Caco-2 (cell line): ENCODE measurements at regions not wholly inside any gene's neighbourhood (a gene's known extent, or its start where the extent isn't known, plus 50 kb on each side); places are given as distances from the start of the nearest gene placed in this dataset.

Experiments
- BruUV-seq: library from RNA; stranded (reverse); fragments of 400-500 nt; replicated peaks from 2 replicates; lab custom pipeline; 2021; lab: Mats Ljungman, UMichigan
- CTCF ChIA-PET: fragments of 300-600 bp; sonication (Branson Sonifier 250); formaldehyde crosslinking; loops from one replicate; lab custom pipeline; 2022; ENCODE audit warnings: antibody characterized with exemption; lab: Charles Lee
- POLR2A ChIA-PET: fragments of 300-600 bp; sonication (Branson Sonifier 250); formaldehyde crosslinking; loops from one replicate; lab custom pipeline; 2022; ENCODE audit warnings: antibody characterized with exemption; lab: Charles Lee
- DNase-seq, 2 experiments: peaks; one replicate each; pipeline versions ENCODE4 v3.0.0 to v3.0.0-alpha.2; 2020 to 2022
- H3K27me3 ChIP-seq: replicated peaks from 2 replicates; pipeline ENCODE4 v1.6.0; 2011; ENCODE audit warnings: low read length; ENCODE audit not compliant: control insufficient read depth, insufficient read depth
- H3K36me3 ChIP-seq: 2 replicates; pipeline ENCODE4 v1.5.1; 2011; ENCODE audit warnings: low read length; ENCODE audit not compliant: control insufficient read depth, insufficient read depth
- H3K4me1 ChIP-seq: fragments of 250-450 bp; sonication (Bioruptor Pico); 2 replicates; pipeline ENCODE4 v1.5.1; 2020; ENCODE audit warnings: mild to moderate bottlenecking
- H3K4me3 ChIP-seq: 2 replicates; pipeline ENCODE4 v1.5.1; 2011; ENCODE audit warnings: low read depth, mild to moderate bottlenecking, control low read depth, low read length
- H3K9me3 ChIP-seq: fragments of 250-450 bp; sonication (Bioruptor Pico); 2 replicates; pipeline ENCODE4 v1.5.1; 2020; ENCODE audit warnings: mild to moderate bottlenecking, moderate library complexity
- H3K27ac Mint-ChIP-seq: one replicate; pipeline ENCODE4 v1.8.0; 2022; ENCODE audit warnings: mixed read lengths; ENCODE audit not compliant: unreplicated experiment
- H3K27me3 Mint-ChIP-seq: one replicate; pipeline ENCODE4 v1.8.0; 2022; ENCODE audit warnings: mixed read lengths; ENCODE audit not compliant: insufficient read depth, unreplicated experiment
- H3K36me3 Mint-ChIP-seq: one replicate; pipeline ENCODE4 v1.8.0; 2022; ENCODE audit warnings: mild to moderate bottlenecking, mixed read lengths; ENCODE audit not compliant: insufficient read depth, unreplicated experiment
- H3K4me1 Mint-ChIP-seq: one replicate; pipeline ENCODE4 v1.8.0; 2022; ENCODE audit warnings: low read depth, mixed read lengths; ENCODE audit not compliant: unreplicated experiment
- H3K4me3 Mint-ChIP-seq: one replicate; pipeline ENCODE4 v1.8.0; 2022; ENCODE audit warnings: mild to moderate bottlenecking, moderate library complexity, mixed read lengths; ENCODE audit not compliant: unreplicated experiment
- H3K9me3 Mint-ChIP-seq: one replicate; pipeline ENCODE4 v1.8.0; 2022; ENCODE audit warnings: mixed read lengths; ENCODE audit not compliant: unreplicated experiment
- intact Hi-C: fragments of 100-400 bp; cut with micrococcal nuclease; formaldehyde crosslinking; loops from one replicate; pipeline ENCODE4 v1.10.0; 2022; ENCODE audit not compliant: unreplicated experiment
- TF ChIP-seq, protein P1 (sequence below), 2 experiments: fragments of 200-600 bp in 1 of 2; IDR thresholded peaks; 1 replicate in 1 of 2; 2 replicates in 1 of 2; pipeline versions ENCODE4 v1.5.1 to v1.8.0; 2011 to 2022; ENCODE audit warnings: antibody characterized with exemption in 1 of 2, control low read depth in 1 of 2, inconsistent platforms in 1 of 2, low read depth in 1 of 2, low read length in 1 of 2, mild to moderate bottlenecking in 1 of 2, moderate library complexity in 1 of 2; ENCODE audit not compliant: insufficient read depth in 1 of 2, severe bottlenecking in 1 of 2, unreplicated experiment in 1 of 2

DNA sequence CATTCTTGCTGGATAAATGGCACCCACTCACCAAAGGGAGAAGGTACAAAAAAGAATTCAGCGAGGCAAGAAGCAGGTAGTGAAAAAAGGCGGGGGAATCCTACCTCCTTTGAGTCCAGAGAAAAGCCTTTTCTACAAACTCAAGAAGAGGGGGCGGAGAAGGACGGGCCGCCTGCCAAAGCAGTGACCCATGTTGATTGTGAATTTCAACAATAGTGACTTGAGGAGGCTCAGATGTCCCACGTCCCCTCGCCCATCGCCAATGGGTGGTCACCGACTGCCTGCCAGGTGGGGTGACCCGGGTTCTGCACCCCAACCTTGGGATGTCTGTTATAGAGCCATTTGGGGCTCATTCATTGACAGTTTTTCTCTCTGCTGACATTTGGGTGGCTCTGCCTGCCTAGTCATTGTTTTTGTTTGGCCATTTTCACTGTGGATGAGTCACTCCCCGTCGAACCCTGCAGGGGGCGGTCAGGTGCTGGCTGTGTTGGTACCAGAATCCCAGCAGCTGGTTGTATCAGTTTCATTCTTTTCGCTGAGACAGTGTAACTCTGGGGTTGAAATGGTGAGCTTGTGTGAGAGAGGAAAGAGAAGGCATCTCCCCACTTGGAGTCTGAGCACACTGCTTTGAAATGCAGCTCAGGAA, 163.4 kb upstream of the NCAM1 start:
- intact Hi-C loops = loop anchor here (1.0 to 10.0 kb wide), 4 partner anchors 317 to 580 kb away; no protein-coding TSS in a partner anchor
- Mint-ChIP-seq H3K36me3 (no peaks in the 10 kb centered on the region), H3K4me1 (no peaks in the 10 kb centered on the region), H3K27ac (no peak overlapping the region), H3K4me3 (no peak overlapping the region), H3K27me3 (peaks cover 14% of the 10 kb centered on the region), H3K9me3 (no peaks in the 10 kb centered on the region)
- POLR2A ChIA-PET = no interaction called here
- H3K4me3 ChIP-seq = no peak overlapping the region
- CTCF ChIA-PET = interaction anchor here (1.1 to 1.6 kb wide), 3 partner anchors 14 to 492 kb away, joined by 3 to 5 read pairs (median 3); no protein-coding TSS in a partner anchor
- H3K36me3 ChIP-seq = no peaks in the 10 kb centered on the region
- TF ChIP-seq, protein P1, sequence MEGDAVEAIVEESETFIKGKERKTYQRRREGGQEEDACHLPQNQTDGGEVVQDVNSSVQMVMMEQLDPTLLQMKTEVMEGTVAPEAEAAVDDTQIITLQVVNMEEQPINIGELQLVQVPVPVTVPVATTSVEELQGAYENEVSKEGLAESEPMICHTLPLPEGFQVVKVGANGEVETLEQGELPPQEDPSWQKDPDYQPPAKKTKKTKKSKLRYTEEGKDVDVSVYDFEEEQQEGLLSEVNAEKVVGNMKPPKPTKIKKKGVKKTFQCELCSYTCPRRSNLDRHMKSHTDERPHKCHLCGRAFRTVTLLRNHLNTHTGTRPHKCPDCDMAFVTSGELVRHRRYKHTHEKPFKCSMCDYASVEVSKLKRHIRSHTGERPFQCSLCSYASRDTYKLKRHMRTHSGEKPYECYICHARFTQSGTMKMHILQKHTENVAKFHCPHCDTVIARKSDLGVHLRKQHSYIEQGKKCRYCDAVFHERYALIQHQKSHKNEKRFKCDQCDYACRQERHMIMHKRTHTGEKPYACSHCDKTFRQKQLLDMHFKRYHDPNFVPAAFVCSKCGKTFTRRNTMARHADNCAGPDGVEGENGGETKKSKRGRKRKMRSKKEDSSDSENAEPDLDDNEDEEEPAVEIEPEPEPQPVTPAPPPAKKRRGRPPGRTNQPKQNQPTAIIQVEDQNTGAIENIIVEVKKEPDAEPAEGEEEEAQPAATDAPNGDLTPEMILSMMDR (IDR thresholded peaks at IDR 0.05; ENCODE audit: insufficient read depth in 1 of 2, low read depth in 1 of 2, low read length in 1 of 2, severe bottlenecking in 1 of 2, unreplicated experiment in 1 of 2) = peak; percentile 55 to 61
- H3K27me3 ChIP-seq = peaks cover 2% of the 10 kb centered on the region; the same call in 1 of the 2 replicates
- H3K9me3 ChIP-seq = no peaks in the 10 kb centered on the region
- DNase-seq = peak in 1 of 2 experiments; percentile 48
- no peaks in the 10 kb centered on the region for H3K4me1 ChIP-seq
- BruUV-seq = no TSS peak

DNA sequence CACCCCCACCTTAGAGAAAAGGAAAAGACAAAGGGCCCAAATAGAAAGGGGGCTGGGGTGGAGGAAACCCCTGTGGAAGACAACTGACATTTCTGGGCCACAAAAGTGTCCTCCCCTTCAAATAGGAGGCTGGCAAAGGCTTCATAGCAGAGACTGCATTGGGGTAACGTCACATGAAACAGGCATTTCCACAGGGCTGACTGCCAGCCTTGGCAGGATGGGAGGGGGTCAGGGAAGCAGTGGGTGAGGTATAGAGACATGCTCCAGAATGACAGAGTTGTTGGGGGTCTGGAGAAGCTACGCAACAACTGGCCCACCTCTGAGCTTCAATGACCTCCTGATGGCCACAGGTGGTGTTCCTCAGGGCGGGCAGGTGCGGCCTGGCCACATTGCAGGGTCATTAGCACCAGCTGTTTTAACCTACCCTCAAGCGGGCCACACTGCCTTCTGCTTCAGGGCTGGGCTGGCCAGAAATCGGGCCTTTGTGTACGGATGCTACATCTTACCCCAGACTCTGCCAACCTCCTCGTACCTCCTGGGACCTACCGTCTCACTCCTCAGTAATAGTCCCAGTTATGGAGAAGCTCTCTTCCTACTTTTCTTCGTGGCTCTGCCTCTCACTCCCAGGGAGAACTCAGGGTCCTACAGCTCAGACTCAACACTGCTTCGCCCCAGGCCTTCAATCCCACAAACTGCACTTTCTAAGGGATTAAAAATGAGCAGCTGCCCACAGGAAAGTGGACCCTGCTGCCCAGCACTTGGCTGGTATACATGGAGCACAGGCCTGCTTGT, 160.0 kb upstream of the NCAM1 start:
- 0 out of 2 replicates have a peak, but pooled peaks cover 2% of the 10 kb centered on the region for H3K27me3 ChIP-seq
- H3K27ac Mint-ChIP-seq = no peak overlapping the region
- H3K4me1 ChIP-seq = no peaks in the 10 kb centered on the region
- DNase-seq = no peak
- peaks cover 17% of the 10 kb centered on the region for H3K27me3 Mint-ChIP-seq
- intact Hi-C loops = no loop called here
- CTCF ChIA-PET = no interaction called here
- H3K4me3 Mint-ChIP-seq = no peak overlapping the region
- TF ChIP-seq, protein P1 (IDR thresholded peaks at IDR 0.05; ENCODE audit: insufficient read depth in 1 of 2, low read depth in 1 of 2, low read length in 1 of 2, severe bottlenecking in 1 of 2, unreplicated experiment in 1 of 2) = no peak
- H3K4me3 ChIP-seq = no peak overlapping the region
- POLR2A ChIA-PET = no interaction called here
- no peaks in the 10 kb centered on the region for H3K9me3 Mint-ChIP-seq
- H3K36me3 ChIP-seq = no peaks in the 10 kb centered on the region
- no peaks in the 10 kb centered on the region for H3K4me1 Mint-ChIP-seq
- no peaks in the 10 kb centered on the region for H3K36me3 Mint-ChIP-seq
- no peaks in the 10 kb centered on the region for H3K9me3 ChIP-seq
- BruUV-seq = no TSS peak

DNA sequence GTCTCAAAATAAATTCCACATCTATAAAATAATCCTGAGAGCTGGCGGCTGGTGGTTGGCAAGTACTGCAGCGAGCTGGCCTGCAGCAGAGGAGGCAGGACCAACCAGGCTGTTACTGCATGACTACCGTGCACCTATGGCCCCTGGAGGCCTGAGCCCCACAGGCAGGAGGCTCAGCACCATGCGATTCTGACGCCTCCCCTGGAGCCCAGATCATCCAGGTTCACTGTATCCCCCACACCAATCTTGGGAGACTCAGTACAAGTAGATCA, 159.5 kb upstream of the NCAM1 start:
- no TSS peak for BruUV-seq
- ChIA-PET POLR2A (no interaction called here), CTCF (no interaction called here)
- Mint-ChIP-seq H3K27me3 (peaks cover 17% of the 10 kb centered on the region), H3K9me3 (no peaks in the 10 kb centered on the region), H3K27ac (no peak overlapping the region), H3K4me1 (no peaks in the 10 kb centered on the region), H3K36me3 (no peaks in the 10 kb centered on the region), H3K4me3 (no peak overlapping the region)
- no peaks in the 10 kb centered on the region for H3K9me3 ChIP-seq
- H3K27me3 ChIP-seq = 0 out of 2 replicates have a peak, but pooled peaks cover 2% of the 10 kb centered on the region
- no peaks in the 10 kb centered on the region for H3K4me1 ChIP-seq
- intact Hi-C loops = no loop called here
- no peak overlapping the region for H3K4me3 ChIP-seq
- no peak for DNase-seq
- H3K36me3 ChIP-seq = no peaks in the 10 kb centered on the region
- TF ChIP-seq, protein P1 (IDR thresholded peaks at IDR 0.05; ENCODE audit: insufficient read depth in 1 of 2, low read depth in 1 of 2, low read length in 1 of 2, severe bottlenecking in 1 of 2, unreplicated experiment in 1 of 2) = no peak
